ENCODE measurements at regions not wholly inside any gene's neighbourhood (a gene's known extent, or its start where the extent isn't known, plus 50 kb on each side); places are given as distances from the start of the nearest gene placed in this dataset.

DNA sequence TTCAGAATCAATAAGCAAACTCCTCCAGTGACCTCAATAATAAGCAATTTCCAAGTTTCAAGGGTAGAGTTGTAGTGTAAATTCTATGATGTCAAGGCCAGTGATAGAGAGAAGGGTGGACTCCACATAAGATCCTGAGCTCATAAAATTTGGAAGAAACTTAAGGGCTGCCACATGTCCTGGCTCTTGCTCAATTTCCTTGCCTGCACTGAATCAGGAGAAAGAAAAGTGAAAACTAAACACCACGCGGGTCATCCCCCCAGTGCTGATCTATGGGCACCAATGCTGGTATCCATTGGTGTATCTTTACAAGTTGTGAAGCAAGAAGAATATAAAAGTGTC, 392.0 kb upstream of the INTU start:
- H3K4me3 ChIP-seq (ENCODE audit: low read depth in 1 of 3, low read length in 3 of 3) = no peak overlapping the region
- WGBS = 83% methylated on average over 2 of the region's 2 CpGs
- H3K36me3 ChIP-seq (ENCODE audit: control insufficient read depth in 4 of 4, insufficient read depth in 3 of 4, low read depth in 1 of 4, low read length in 3 of 4) = no peaks in the 10 kb centered on the region
- no peaks in the 10 kb centered on the region for H3K27me3 ChIP-seq (ENCODE audit: control insufficient read depth in 4 of 4, insufficient read depth in 4 of 4, low read length in 3 of 4)
- H3K9ac ChIP-seq (ENCODE audit: low read depth in 1 of 2, low read length in 2 of 2) = no peak overlapping the region
- TF ChIP-seq YY1 (IDR thresholded peaks at IDR 0.05) = no peak
- no peak for TF ChIP-seq GABPA (IDR thresholded peaks at IDR 0.05 in 1 of 2, conservative IDR thresholded peaks at IDR 0.05 in 1 of 2)
- TF ChIP-seq NR2F2 (IDR thresholded peaks at IDR 0.05) = no peak
- TF ChIP-seq FOXA2 (IDR thresholded peaks at IDR 0.05) = no peak
- TF ChIP-seq JUND (IDR thresholded peaks at IDR 0.05) = no peak
- TF ChIP-seq, protein P1, sequence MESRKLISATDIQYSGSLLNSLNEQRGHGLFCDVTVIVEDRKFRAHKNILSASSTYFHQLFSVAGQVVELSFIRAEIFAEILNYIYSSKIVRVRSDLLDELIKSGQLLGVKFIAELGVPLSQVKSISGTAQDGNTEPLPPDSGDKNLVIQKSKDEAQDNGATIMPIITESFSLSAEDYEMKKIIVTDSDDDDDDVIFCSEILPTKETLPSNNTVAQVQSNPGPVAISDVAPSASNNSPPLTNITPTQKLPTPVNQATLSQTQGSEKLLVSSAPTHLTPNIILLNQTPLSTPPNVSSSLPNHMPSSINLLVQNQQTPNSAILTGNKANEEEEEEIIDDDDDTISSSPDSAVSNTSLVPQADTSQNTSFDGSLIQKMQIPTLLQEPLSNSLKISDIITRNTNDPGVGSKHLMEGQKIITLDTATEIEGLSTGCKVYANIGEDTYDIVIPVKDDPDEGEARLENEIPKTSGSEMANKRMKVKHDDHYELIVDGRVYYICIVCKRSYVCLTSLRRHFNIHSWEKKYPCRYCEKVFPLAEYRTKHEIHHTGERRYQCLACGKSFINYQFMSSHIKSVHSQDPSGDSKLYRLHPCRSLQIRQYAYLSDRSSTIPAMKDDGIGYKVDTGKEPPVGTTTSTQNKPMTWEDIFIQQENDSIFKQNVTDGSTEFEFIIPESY (IDR thresholded peaks at IDR 0.05) = no peak
- TF ChIP-seq, protein P2, sequence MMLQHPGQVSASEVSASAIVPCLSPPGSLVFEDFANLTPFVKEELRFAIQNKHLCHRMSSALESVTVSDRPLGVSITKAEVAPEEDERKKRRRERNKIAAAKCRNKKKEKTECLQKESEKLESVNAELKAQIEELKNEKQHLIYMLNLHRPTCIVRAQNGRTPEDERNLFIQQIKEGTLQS (IDR thresholded peaks at IDR 0.05) = no peak
- TF ChIP-seq, protein P3, sequence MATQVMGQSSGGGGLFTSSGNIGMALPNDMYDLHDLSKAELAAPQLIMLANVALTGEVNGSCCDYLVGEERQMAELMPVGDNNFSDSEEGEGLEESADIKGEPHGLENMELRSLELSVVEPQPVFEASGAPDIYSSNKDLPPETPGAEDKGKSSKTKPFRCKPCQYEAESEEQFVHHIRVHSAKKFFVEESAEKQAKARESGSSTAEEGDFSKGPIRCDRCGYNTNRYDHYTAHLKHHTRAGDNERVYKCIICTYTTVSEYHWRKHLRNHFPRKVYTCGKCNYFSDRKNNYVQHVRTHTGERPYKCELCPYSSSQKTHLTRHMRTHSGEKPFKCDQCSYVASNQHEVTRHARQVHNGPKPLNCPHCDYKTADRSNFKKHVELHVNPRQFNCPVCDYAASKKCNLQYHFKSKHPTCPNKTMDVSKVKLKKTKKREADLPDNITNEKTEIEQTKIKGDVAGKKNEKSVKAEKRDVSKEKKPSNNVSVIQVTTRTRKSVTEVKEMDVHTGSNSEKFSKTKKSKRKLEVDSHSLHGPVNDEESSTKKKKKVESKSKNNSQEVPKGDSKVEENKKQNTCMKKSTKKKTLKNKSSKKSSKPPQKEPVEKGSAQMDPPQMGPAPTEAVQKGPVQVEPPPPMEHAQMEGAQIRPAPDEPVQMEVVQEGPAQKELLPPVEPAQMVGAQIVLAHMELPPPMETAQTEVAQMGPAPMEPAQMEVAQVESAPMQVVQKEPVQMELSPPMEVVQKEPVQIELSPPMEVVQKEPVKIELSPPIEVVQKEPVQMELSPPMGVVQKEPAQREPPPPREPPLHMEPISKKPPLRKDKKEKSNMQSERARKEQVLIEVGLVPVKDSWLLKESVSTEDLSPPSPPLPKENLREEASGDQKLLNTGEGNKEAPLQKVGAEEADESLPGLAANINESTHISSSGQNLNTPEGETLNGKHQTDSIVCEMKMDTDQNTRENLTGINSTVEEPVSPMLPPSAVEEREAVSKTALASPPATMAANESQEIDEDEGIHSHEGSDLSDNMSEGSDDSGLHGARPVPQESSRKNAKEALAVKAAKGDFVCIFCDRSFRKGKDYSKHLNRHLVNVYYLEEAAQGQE (IDR thresholded peaks at IDR 0.05) = no peak
- no peak for TF ChIP-seq FOXA1 (IDR thresholded peaks at IDR 0.05)
- TF ChIP-seq, protein P4, sequence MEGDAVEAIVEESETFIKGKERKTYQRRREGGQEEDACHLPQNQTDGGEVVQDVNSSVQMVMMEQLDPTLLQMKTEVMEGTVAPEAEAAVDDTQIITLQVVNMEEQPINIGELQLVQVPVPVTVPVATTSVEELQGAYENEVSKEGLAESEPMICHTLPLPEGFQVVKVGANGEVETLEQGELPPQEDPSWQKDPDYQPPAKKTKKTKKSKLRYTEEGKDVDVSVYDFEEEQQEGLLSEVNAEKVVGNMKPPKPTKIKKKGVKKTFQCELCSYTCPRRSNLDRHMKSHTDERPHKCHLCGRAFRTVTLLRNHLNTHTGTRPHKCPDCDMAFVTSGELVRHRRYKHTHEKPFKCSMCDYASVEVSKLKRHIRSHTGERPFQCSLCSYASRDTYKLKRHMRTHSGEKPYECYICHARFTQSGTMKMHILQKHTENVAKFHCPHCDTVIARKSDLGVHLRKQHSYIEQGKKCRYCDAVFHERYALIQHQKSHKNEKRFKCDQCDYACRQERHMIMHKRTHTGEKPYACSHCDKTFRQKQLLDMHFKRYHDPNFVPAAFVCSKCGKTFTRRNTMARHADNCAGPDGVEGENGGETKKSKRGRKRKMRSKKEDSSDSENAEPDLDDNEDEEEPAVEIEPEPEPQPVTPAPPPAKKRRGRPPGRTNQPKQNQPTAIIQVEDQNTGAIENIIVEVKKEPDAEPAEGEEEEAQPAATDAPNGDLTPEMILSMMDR (IDR thresholded peaks at IDR 0.05; ENCODE audit: low read depth, low read length, missing input control) = no peak
- TF ChIP-seq SP1 (IDR thresholded peaks at IDR 0.05) = no peak
- no peak for TF ChIP-seq RXRA (IDR thresholded peaks at IDR 0.05)
- TF ChIP-seq, protein P5, sequence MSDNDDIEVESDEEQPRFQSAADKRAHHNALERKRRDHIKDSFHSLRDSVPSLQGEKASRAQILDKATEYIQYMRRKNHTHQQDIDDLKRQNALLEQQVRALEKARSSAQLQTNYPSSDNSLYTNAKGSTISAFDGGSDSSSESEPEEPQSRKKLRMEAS (IDR thresholded peaks at IDR 0.05) = no peak
- no peak for TF ChIP-seq EGR1 (IDR thresholded peaks at IDR 0.05; ENCODE audit: low read depth in 2 of 2)
- no peak for TF ChIP-seq RAD21 (IDR thresholded peaks at IDR 0.05)
- no peak for TF ChIP-seq TAF1 (conservative IDR thresholded peaks at IDR 0.05)
- TF ChIP-seq HNF4A (conservative IDR thresholded peaks at IDR 0.05) = no peak
- no peaks in the 10 kb centered on the region for H3K4me1 ChIP-seq (ENCODE audit: control insufficient read depth in 4 of 4, insufficient read depth in 4 of 4, low read length in 3 of 4)
- H3K27ac ChIP-seq (ENCODE audit: low read depth in 1 of 2, low read length in 2 of 2) = no peak overlapping the region
- no peaks in the 10 kb centered on the region for H3K9me3 ChIP-seq (ENCODE audit: control insufficient read depth in 4 of 4, low read length in 3 of 4)
- DNase-seq (ENCODE audit: low spot score) = no peak

DNA sequence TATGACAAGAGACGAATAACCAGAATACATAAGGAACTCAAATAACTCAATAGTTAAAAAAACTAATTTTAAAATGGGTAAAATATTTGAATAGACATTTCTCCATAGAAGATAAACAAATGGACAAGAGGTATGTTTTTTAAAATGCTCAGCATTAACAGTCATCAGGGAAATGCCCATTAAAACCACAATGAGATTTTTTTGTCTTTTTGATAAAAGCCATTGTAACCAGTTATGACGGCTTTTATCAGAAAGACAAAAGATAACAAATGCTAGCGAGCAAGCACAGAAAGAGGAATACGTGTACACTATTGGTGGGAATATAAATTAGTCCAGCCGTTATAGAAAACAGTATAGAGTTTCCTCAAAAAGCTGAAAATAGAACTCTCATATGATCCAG, 388.2 kb upstream of the INTU start:
- WGBS = 70% methylated on average over 5 of the region's 5 CpGs
- Histone ChIP-seq H3K4me3 (ENCODE audit: low read depth in 1 of 3, low read length in 3 of 3) (no peak overlapping the region), H3K9ac (ENCODE audit: low read depth in 1 of 2, low read length in 2 of 2) (no peak overlapping the region), H3K27ac (ENCODE audit: low read depth in 1 of 2, low read length in 2 of 2) (no peak overlapping the region), H3K4me1 (ENCODE audit: control insufficient read depth in 4 of 4, insufficient read depth in 4 of 4, low read length in 3 of 4) (no peaks in the 10 kb centered on the region), H3K27me3 (ENCODE audit: control insufficient read depth in 4 of 4, insufficient read depth in 4 of 4, low read length in 3 of 4) (no peaks in the 10 kb centered on the region), H3K9me3 (ENCODE audit: control insufficient read depth in 4 of 4, low read length in 3 of 4) (no peaks in the 10 kb centered on the region), H3K36me3 (ENCODE audit: control insufficient read depth in 4 of 4, insufficient read depth in 3 of 4, low read depth in 1 of 4, low read length in 3 of 4) (no peaks in the 10 kb centered on the region)
- DNase-seq (ENCODE audit: low spot score) = no peak
- TF ChIP-seq YY1 (IDR thresholded peaks at IDR 0.05) (no peak), SP1 (IDR thresholded peaks at IDR 0.05) (no peak), NR2F2 (IDR thresholded peaks at IDR 0.05) (no peak), TAF1 (conservative IDR thresholded peaks at IDR 0.05) (no peak), HNF4A (conservative IDR thresholded peaks at IDR 0.05) (no peak), EGR1 (IDR thresholded peaks at IDR 0.05; ENCODE audit: low read depth in 2 of 2) (no peak), RAD21 (IDR thresholded peaks at IDR 0.05) (no peak), GABPA (IDR thresholded peaks at IDR 0.05 in 1 of 2, conservative IDR thresholded peaks at IDR 0.05 in 1 of 2) (no peak), FOXA1 (IDR thresholded peaks at IDR 0.05) (no peak), HNF4G (IDR thresholded peaks at IDR 0.05) (no peak), JUND (IDR thresholded peaks at IDR 0.05) (no peak), FOXA2 (IDR thresholded peaks at IDR 0.05) (no peak), RXRA (IDR thresholded peaks at IDR 0.05) (no peak)
- TF ChIP-seq, protein P4 (IDR thresholded peaks at IDR 0.05; ENCODE audit: low read depth, low read length, missing input control) = no peak
- TF ChIP-seq, protein P5 (IDR thresholded peaks at IDR 0.05) = no peak
- TF ChIP-seq, protein P2 (IDR thresholded peaks at IDR 0.05) = no peak
- TF ChIP-seq, protein P1 (IDR thresholded peaks at IDR 0.05) = no peak
